ENCODE measurements at regions not wholly inside any gene's neighbourhood (a gene's known extent, or its start where the extent isn't known, plus 50 kb on each side); places are given as distances from the start of the nearest gene placed in this dataset.
A peak's percentile ranks its signal among the peaks of the same experiment; 100 is the strongest.
"Not testable (repeated sequence)": the region's sequence is repeated elsewhere in the genome, so short reads cannot be mapped to it uniquely, and the experiment has no call there.

DNA sequence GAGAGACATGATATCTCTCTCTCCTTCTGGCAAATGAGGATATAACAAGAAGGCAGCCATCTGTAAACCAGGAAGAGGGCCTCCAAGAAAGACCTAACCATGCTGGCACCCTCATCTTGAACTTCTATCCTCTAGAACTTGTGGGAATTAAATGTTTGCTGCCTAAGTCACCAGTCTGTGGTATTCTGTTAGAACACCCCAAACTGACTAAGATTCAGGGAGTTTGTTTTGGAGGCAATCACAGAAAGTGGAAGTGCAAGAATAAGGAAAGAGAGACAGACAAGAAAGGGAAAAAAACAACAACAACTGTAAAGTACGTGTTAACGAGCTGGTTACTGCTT, 114.5 kb upstream of the GOT2 start:
- no peaks in the 10 kb centered on the region for H3K27me3 ChIP-seq (replicated peaks; ENCODE audit: insufficient read depth)
- TF ChIP-seq EZH2phosphoT487 (IDR thresholded peaks at IDR 0.05; ENCODE audit: insufficient read depth, low read depth) (no peak), EZH2 (IDR thresholded peaks at IDR 0.05; ENCODE audit: insufficient read depth, poor library complexity, severe bottlenecking) (no peak)
- WGBS, 2 experiments (ENCODE audit: low coverage in 1 of 2, low lambda C conversion rate in 2 of 2, missing lambda C conversion rate in 2 of 2) = 26 to 33% methylated on average over 2 of the region's 2 CpGs
- H4K20me1 ChIP-seq (ENCODE audit: insufficient read depth) = no peaks in the 10 kb centered on the region
- no peak overlapping the region for H3K27ac ChIP-seq
- no peaks in the 10 kb centered on the region for H3F3A ChIP-seq (ENCODE audit: insufficient read depth)
- H2AFZ ChIP-seq = no peak overlapping the region
- in situ Hi-C loops (cut with MboI) = no loop called here
- H3K4me2 ChIP-seq (ENCODE audit: unreplicated experiment) = no peak overlapping the region
- H3K4me1 ChIP-seq (ENCODE audit: insufficient read depth) = no peaks in the 10 kb centered on the region
- H3K9me2 ChIP-seq (ENCODE audit: insufficient read depth) = no peaks in the 10 kb centered on the region
- H3K9me3 ChIP-seq (ENCODE audit: low read depth) = no peaks in the 10 kb centered on the region
- no peaks in the 10 kb centered on the region for H3K36me3 ChIP-seq (ENCODE audit: low read depth)
- no peak for DNase-seq
- no peak overlapping the region for H3K9ac ChIP-seq
- no peaks in the 10 kb centered on the region for H3K79me2 ChIP-seq (ENCODE audit: insufficient read depth)
- no peak overlapping the region for H3K4me3 ChIP-seq

DNA sequence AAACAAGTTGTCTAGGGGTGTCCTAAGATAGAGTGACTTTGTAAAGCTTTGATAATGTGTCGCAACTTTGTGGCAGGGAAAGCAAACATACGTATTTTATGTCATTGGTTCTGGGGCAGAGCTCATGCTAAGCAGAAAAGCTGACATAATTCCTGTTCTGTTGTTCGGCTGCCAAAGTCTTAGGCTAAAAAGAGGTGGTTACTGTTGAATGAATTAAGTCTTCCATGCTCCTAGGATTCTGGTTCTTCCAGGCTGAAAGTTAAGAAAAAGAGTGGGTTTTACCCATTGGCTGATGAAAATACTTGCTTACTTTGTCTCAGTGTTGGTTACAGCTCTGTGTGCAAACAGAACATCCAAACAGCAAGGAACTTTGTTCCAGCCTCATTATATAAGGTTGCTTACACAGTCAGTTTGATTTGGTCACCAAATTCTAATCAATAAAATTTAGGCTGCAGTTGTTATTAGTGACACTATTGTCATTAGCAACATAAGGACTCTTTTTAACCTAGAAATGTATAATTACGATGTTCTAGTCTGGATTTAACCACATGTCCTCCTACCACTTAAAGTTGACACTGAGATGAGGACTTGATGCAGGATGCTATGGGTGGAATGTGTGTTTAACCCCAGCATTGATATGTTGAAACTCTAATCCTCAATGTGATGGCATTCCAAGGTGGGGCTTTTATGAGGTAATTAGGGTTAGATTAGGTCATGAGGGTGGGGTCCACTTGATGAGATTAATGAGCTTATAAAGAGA, 114.0 kb upstream of the GOT2 start:
- H4K20me1 ChIP-seq (ENCODE audit: insufficient read depth) = no peaks in the 10 kb centered on the region
- H3K36me3 ChIP-seq (ENCODE audit: low read depth) = no peaks in the 10 kb centered on the region
- H3K27ac ChIP-seq = no peak overlapping the region
- WGBS, 2 experiments (ENCODE audit: low coverage in 1 of 2, low lambda C conversion rate in 2 of 2, missing lambda C conversion rate in 2 of 2) = 0 to 1% methylated on average over 4 of the region's 4 CpGs
- H3K4me2 ChIP-seq (ENCODE audit: unreplicated experiment) = no peak overlapping the region
- TF ChIP-seq EZH2phosphoT487 (IDR thresholded peaks at IDR 0.05; ENCODE audit: insufficient read depth, low read depth) = no peak
- no peak for TF ChIP-seq EZH2 (IDR thresholded peaks at IDR 0.05; ENCODE audit: insufficient read depth, poor library complexity, severe bottlenecking)
- no peak overlapping the region for H3K9ac ChIP-seq
- H3F3A ChIP-seq (ENCODE audit: insufficient read depth) = no peaks in the 10 kb centered on the region
- DNase-seq = no peak
- no peaks in the 10 kb centered on the region for H3K79me2 ChIP-seq (ENCODE audit: insufficient read depth)
- H3K27me3 ChIP-seq (replicated peaks; ENCODE audit: insufficient read depth) = no peaks in the 10 kb centered on the region
- no peak overlapping the region for H2AFZ ChIP-seq
- no peaks in the 10 kb centered on the region for H3K9me2 ChIP-seq (ENCODE audit: insufficient read depth)
- H3K4me1 ChIP-seq (ENCODE audit: insufficient read depth) = no peaks in the 10 kb centered on the region
- H3K9me3 ChIP-seq (ENCODE audit: low read depth) = no peaks in the 10 kb centered on the region
- in situ Hi-C loops (cut with MboI) = no loop called here
- H3K4me3 ChIP-seq = no peak overlapping the region

DNA sequence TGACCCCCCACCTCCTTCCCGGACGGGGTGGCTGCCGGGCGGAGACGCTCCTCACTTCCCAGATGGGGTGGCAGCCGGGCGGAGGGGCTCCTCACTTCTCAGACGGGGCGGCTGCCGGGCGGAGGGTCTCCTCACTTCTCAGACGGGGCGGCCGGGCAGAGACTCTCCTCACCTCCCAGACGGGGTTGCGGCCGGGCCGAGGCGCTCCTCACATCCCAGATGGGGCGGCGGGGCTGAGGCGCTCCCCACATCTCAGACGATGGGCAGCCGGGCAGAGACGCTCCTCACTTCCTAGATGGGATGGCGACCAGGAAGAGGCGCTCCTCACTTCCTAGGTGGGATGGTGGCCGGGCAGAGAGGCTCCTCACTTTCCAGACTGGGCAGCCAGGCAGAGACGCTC, 112.1 kb upstream of the GOT2 start:
- H3K9me3 ChIP-seq (ENCODE audit: low read depth); H3K4me3 ChIP-seq; H3K79me2 ChIP-seq (ENCODE audit: insufficient read depth); in situ Hi-C loops (cut with MboI); H2AFZ ChIP-seq; H3K9me2 ChIP-seq (ENCODE audit: insufficient read depth); H3K9ac ChIP-seq; H3K36me3 ChIP-seq (ENCODE audit: low read depth); H3F3A ChIP-seq (ENCODE audit: insufficient read depth); H3K4me2 ChIP-seq (ENCODE audit: unreplicated experiment); H3K4me1 ChIP-seq (ENCODE audit: insufficient read depth); H4K20me1 ChIP-seq (ENCODE audit: insufficient read depth); H3K27me3 ChIP-seq (replicated peaks; ENCODE audit: insufficient read depth); H3K27ac ChIP-seq; DNase-seq: not testable (repeated sequence)
- 85 to 89% methylated on average over 17 to 20 of the region's 29 CpGs for WGBS, 2 experiments (ENCODE audit: low coverage in 1 of 2, low lambda C conversion rate in 2 of 2, missing lambda C conversion rate in 2 of 2)

DNA sequence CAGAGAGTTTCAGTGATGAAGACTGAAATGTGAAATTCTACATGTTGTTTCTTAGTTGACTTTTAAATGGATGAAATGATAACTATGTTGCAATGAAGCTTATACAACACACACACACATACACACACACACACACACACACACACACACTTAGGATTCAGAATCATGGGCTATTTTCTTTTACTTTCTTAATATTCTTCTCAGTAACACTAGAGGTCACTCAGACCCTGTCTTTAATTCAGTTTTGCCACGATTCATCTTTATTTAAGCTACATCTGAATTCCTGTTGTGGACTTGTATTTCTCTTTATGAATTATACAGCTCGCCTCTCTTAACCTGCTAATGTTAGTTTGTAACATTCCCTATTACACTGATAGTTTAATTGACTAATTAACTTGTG, 109.6 kb upstream of the GOT2 start:
- H3K27ac ChIP-seq = no peak overlapping the region
- H3K79me2 ChIP-seq (ENCODE audit: insufficient read depth) = no peaks in the 10 kb centered on the region
- no peaks in the 10 kb centered on the region for H3K4me1 ChIP-seq (ENCODE audit: insufficient read depth)
- H3K9me2 ChIP-seq (ENCODE audit: insufficient read depth) = no peaks in the 10 kb centered on the region
- H3K4me3 ChIP-seq = no peak overlapping the region
- in situ Hi-C loops (cut with MboI) = no loop called here
- DNase-seq = peak; percentile 21
- 0 to 2% methylated on average over 2 of the region's 2 CpGs for WGBS, 2 experiments (ENCODE audit: low coverage in 1 of 2, low lambda C conversion rate in 2 of 2, missing lambda C conversion rate in 2 of 2)
- no peaks in the 10 kb centered on the region for H3K36me3 ChIP-seq (ENCODE audit: low read depth)
- no peaks in the 10 kb centered on the region for H3F3A ChIP-seq (ENCODE audit: insufficient read depth)
- no peak overlapping the region for H3K4me2 ChIP-seq (ENCODE audit: unreplicated experiment)
- H2AFZ ChIP-seq = no peak overlapping the region
- no peaks in the 10 kb centered on the region for H4K20me1 ChIP-seq (ENCODE audit: insufficient read depth)
- no peaks in the 10 kb centered on the region for H3K9me3 ChIP-seq (ENCODE audit: low read depth)
- TF ChIP-seq EZH2phosphoT487 (IDR thresholded peaks at IDR 0.05; ENCODE audit: insufficient read depth, low read depth) = no peak
- no peak for TF ChIP-seq EZH2 (IDR thresholded peaks at IDR 0.05; ENCODE audit: insufficient read depth, poor library complexity, severe bottlenecking)
- H3K9ac ChIP-seq = no peak overlapping the region
- no peaks in the 10 kb centered on the region for H3K27me3 ChIP-seq (replicated peaks; ENCODE audit: insufficient read depth)

DNA sequence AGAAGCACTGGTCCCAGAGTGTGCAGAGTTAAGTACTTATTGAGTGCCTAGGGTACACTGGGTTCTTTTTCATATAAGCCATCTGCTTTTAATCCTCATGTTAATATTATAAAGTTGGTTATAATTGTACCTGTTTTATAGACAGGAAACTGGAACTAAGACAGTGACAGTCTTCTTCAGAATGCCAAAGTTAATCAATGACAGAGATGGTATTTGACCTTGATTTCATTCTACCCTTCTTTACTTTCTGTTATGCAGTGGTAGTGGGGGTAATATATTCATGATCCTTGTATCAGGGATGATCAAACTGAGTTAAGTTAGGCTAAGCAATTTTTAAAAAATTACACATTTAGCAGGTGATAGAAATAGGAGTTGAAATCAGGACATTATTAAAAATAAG, 108.6 kb upstream of the GOT2 start:
- in situ Hi-C loops (cut with MboI) = no loop called here
- Histone ChIP-seq H3K36me3 (ENCODE audit: low read depth) (no peaks in the 10 kb centered on the region), H4K20me1 (ENCODE audit: insufficient read depth) (no peaks in the 10 kb centered on the region), H3K9me2 (ENCODE audit: insufficient read depth) (no peaks in the 10 kb centered on the region), H3K9ac (no peak overlapping the region), H3K4me2 (ENCODE audit: unreplicated experiment) (no peak overlapping the region), H3K27ac (no peak overlapping the region), H3K4me1 (ENCODE audit: insufficient read depth) (no peaks in the 10 kb centered on the region), H3K79me2 (ENCODE audit: insufficient read depth) (no peaks in the 10 kb centered on the region), H2AFZ (no peak overlapping the region), H3K27me3 (replicated peaks; ENCODE audit: insufficient read depth) (no peaks in the 10 kb centered on the region), H3K4me3 (no peak overlapping the region), H3F3A (ENCODE audit: insufficient read depth) (no peaks in the 10 kb centered on the region), H3K9me3 (ENCODE audit: low read depth) (no peaks in the 10 kb centered on the region)
- TF ChIP-seq EZH2 (IDR thresholded peaks at IDR 0.05; ENCODE audit: insufficient read depth, poor library complexity, severe bottlenecking) = no peak
- TF ChIP-seq EZH2phosphoT487 (IDR thresholded peaks at IDR 0.05; ENCODE audit: insufficient read depth, low read depth) = no peak
- no peak for DNase-seq
